Skin epidermis (tissue), 12 donors: ENCODE measurements at regions not wholly inside any gene's neighbourhood (a gene's known extent, or its start where the extent isn't known, plus 50 kb on each side); places are given as distances from the start of the nearest gene placed in this dataset.

Source experiments
- H3K27ac ChIP-seq, 21 experiments: fragments of 200-600 bp; sonication (generic) in 11 of 21; one replicate each; pipeline ENCODE4 v1.5.0; 2020; ENCODE audit warnings: mild to moderate bottlenecking in 3 of 21, inconsistent platforms in 2 of 21, moderate library complexity in 2 of 21
- H3K4me3 ChIP-seq, 7 experiments: fragments of 200-600 bp; sonication (generic) in 2 of 7; one replicate each; pipeline ENCODE4 v1.5.0; 2020; ENCODE audit warnings: inconsistent platforms in 2 of 7, mild to moderate bottlenecking in 2 of 7, moderate library complexity in 1 of 7

GRCh38 chr14:48954446-48954845 lies 631.7 kb downstream of the RPS29 start:
- Histone ChIP-seq H3K27ac (no peak overlapping the region), H3K4me3 (no peak overlapping the region)

GRCh38 chr14:48944809-48945208 lies 641.4 kb downstream of the RPS29 start:
- no peak overlapping the region for H3K4me3 ChIP-seq
- no peak overlapping the region for H3K27ac ChIP-seq

GRCh38 chr14:48943913-48944312 lies 642.3 kb downstream of the RPS29 start:
- Histone ChIP-seq H3K27ac (no peak overlapping the region), H3K4me3 (no peak overlapping the region)

- Histone ChIP-seq H3K27ac (no peak overlapping the region), H3K4me3 (no peak overlapping the region)
These were observed 648.5 kb downstream of the RPS29 start for GRCh38 chr14:48937541-48938195.

GRCh38 chr14:48936849-48937248 lies 649.3 kb downstream of the RPS29 start:
- no peak overlapping the region for H3K4me3 ChIP-seq
- no peak overlapping the region for H3K27ac ChIP-seq

GRCh38 chr14:48936362-48936761 lies 649.8 kb downstream of the RPS29 start:
- no peak overlapping the region for H3K27ac ChIP-seq

GRCh38 chr14:48925184-48925583 lies 661.0 kb downstream of the RPS29 start:
- H3K27ac ChIP-seq: no peak overlapping the region
- H3K4me3 ChIP-seq: no peak overlapping the region

More at GRCh38 chr14:48936362-48936761, 649.8 kb downstream of the RPS29 start:
- no peak overlapping the region for H3K4me3 ChIP-seq

GRCh38 chr14:48914921-48915320 lies 671.3 kb downstream of the RPS29 start:
- Histone ChIP-seq H3K4me3 (no peak overlapping the region), H3K27ac (no peak overlapping the region)

- no peak overlapping the region for H3K27ac ChIP-seq
- H3K4me3 ChIP-seq: no peak overlapping the region
These were observed 671.8 kb downstream of the RPS29 start for GRCh38 chr14:48914382-48914781.

GRCh38 chr14:48900565-48900964 lies 685.6 kb downstream of the RPS29 start:
- H3K4me3 ChIP-seq: no peak overlapping the region
- H3K27ac ChIP-seq: no peak overlapping the region

GRCh38 chr14:48890333-48890732 lies 695.8 kb downstream of the RPS29 start:
- H3K4me3 ChIP-seq: no peak overlapping the region
- H3K27ac ChIP-seq: no peak overlapping the region

GRCh38 chr14:48876806-48877340 lies 709.3 kb downstream of the RPS29 start:
- Histone ChIP-seq H3K4me3 (no peak overlapping the region), H3K27ac (no peak overlapping the region)

GRCh38 chr14:48874711-48875110 lies 711.5 kb downstream of the RPS29 start:
- no peak overlapping the region for H3K27ac ChIP-seq
- H3K4me3 ChIP-seq: no peak overlapping the region

GRCh38 chr14:48857366-48857765 lies 728.8 kb downstream of the RPS29 start:
- Histone ChIP-seq H3K27ac (no peak overlapping the region), H3K4me3 (no peak overlapping the region)

- no peak overlapping the region for H3K27ac ChIP-seq
- H3K4me3 ChIP-seq: no peak overlapping the region
These were observed 733.0 kb downstream of the RPS29 start for GRCh38 chr14:48853159-48853558.

- no peak overlapping the region for H3K4me3 ChIP-seq
These were observed 736.3 kb downstream of the RPS29 start for GRCh38 chr14:48849741-48850322.

GRCh38 chr14:48842785-48843184 lies 743.4 kb downstream of the RPS29 start:
- Histone ChIP-seq H3K27ac (no peak overlapping the region), H3K4me3 (no peak overlapping the region)

More at GRCh38 chr14:48849741-48850322, 736.3 kb downstream of the RPS29 start:
- no peak overlapping the region for H3K27ac ChIP-seq

- H3K27ac ChIP-seq: no peak overlapping the region
- no peak overlapping the region for H3K4me3 ChIP-seq
These were observed 760.1 kb downstream of the RPS29 start for GRCh38 chr14:48826058-48826457.

GRCh38 chr14:48814562-48814961 lies 771.6 kb downstream of the RPS29 start:
- H3K4me3 ChIP-seq: no peak overlapping the region
- H3K27ac ChIP-seq: no peak overlapping the region

- Histone ChIP-seq H3K4me3 (no peak overlapping the region), H3K27ac (no peak overlapping the region)
These were observed 780.9 kb downstream of the RPS29 start for GRCh38 chr14:48805315-48805714.

GRCh38 chr14:48792376-48793024 lies 793.7 kb downstream of the RPS29 start:
- H3K4me3 ChIP-seq: no peak overlapping the region

More at GRCh38 chr14:48792376-48793024, 793.7 kb downstream of the RPS29 start:
- no peak overlapping the region for H3K27ac ChIP-seq
